ENCODE measurements at regions not wholly inside any gene's neighbourhood (a gene's known extent, or its start where the extent isn't known, plus 50 kb on each side); places are given as distances from the start of the nearest gene placed in this dataset.

GRCh38 chr11:80816966-80817365, 1376.1 kb upstream of the TENM4 start:
- no peak for DNase-seq

DNA sequence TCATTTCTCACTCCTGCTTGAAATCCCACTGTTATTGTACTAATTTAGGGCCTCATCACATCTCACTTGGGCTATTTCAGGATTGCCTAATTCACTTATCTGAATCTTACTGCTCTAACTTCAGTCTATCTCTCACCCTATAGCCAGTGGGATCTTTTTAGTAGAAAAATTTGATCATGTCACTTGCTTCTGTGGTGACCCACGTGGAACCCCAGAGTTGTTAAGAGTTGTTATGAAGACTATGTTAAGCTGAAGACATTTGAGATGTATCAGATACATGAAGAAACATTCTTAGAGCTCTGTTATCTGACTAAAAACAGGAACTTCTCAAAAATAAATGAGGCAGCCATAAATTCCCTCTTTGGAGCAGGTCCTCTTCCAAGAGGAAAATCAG, 1375.6 kb upstream of the TENM4 start:
- no peak for DNase-seq

- no peak for DNase-seq
These were observed 1375.1 kb upstream of the TENM4 start for GRCh38 chr11:80815752-80816453.

DNA sequence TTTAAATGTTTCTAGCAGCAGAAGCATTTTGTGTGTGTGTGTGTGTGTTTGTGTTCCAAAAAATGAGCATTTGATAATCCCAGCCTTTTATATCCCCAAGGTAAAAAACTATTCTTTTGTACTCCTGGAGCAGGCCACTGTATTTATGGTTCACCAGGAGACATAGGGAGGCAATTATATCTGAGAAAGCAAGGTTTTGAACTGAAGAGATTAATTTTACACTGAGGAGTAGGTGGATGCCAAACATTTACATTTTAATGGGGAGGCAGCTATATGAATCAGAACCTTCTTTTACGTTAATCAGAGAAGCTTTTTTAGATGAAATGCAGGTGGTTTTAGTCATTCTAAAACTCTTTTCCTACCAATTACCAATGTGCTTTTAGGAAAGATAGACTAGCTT, 1374.0 kb upstream of the TENM4 start:
- no peak for DNase-seq

DNA sequence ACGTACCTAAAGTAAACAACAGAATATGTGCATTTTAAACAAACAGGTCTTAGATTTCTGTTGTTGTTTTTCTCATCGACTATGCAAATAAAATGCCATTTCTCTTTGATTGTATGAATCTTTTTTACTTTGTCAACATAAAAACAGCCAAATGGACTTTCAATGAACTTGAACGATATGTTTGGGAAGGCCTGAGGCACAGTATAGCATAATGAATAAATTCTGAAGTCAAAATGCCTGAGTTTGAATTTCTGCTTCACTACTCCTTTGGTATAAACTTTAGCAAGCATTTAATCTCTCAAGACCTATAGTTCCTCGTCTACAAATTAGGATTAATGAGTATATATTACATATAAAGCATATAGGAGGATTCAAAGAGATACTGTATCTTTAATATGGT, 1369.9 kb upstream of the TENM4 start:
- no peak for DNase-seq

GRCh38 chr11:80798174-80798573, 1357.3 kb upstream of the TENM4 start:
- no peak for DNase-seq

DNA sequence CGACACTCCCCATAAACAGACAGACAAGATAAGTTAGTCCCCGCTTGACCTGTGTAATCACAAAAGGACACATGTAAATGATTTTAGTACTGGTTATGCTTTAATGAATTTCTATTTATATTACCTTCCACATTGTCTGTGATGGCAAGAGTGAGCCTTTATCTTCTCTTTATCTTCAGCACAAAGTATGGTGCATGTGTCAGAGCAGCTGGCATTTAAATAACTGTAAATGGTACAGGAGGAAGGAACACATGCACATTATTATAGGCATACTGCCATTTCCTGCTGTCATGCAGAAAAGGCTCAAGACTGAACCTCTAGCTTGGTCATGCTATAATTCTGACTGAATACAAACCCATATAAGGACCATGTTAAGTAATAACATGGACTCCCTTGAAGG, 1342.7 kb upstream of the TENM4 start:
- DNase-seq: no peak

- no peak for DNase-seq
These were observed 1341.5 kb upstream of the TENM4 start for GRCh38 chr11:80782135-80782885.

DNA sequence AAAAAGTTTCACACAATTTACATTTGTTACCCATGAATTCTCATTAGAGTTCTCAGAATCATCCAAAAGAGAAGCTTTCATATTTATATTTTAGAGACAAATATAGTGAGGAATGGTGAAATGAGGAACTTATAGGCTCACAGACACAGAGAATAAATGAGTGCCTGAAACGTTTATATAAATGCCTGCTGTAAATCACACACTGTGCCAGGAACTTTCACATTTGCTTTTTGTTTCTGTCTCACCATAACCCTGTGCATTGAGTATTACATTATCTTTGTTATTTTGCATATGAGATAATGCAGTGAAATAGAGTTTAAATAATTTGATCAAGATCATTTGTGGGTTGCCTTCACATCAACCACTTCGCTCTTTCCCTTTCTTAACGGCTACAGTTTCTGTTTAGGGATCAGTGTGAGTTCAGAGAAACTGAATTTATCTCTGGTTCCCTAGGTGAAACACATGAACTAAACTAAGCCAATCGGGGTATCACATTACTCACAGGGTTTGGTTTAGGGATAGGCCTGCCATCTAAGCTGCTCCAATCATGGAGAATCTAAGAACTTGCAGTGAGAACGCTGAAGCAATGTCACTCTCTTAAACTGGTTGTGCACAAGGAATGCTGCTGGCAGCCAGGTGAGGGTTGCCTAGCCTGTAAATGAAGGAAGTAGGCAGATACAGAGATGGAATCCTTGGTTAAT, 1339.2 kb upstream of the TENM4 start:
- no peak for DNase-seq

GRCh38 chr11:80778941-80779340, 1338.1 kb upstream of the TENM4 start:
- no peak for DNase-seq

GRCh38 chr11:80778432-80778831, 1337.6 kb upstream of the TENM4 start:
- DNase-seq: no peak

DNA sequence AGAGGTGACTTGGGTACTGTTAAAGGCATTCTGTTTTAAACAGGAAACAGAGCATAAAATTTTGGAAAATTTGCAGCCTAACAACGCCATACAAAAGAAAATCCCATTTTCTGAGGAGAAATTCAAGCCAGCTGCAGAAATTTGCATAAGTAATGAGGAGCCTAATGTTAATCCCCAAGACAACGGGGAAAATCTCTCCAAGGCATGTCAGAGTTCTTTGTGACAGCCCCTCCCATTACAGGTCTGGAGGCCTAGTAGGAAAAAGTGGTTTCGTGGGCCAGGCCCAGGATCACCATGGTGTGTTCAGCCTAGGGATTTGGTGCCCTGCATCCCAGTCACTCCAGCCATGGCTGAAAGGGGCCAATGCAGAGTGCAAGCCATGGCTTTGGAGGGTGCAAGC, 1333.1 kb upstream of the TENM4 start:
- DNase-seq: no peak

DNA sequence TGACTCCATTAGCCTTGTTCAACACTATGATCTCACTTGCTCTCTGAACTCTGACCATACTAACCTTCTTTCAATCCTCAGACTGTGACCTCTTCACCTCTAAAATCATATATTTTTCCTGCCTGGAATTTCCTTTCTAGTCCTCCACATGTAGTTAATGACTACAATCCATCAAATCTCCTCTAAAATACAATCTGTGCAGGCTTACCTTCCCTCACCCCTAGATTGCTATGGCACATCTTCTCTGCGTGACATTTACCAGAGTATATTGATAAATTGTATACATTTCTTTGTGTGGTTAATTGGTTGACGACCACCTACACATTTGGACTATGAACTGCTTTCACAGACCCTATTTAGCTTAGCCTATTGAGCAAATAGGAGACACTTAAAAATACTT, 1330.2 kb upstream of the TENM4 start:
- DNase-seq: no peak

DNA sequence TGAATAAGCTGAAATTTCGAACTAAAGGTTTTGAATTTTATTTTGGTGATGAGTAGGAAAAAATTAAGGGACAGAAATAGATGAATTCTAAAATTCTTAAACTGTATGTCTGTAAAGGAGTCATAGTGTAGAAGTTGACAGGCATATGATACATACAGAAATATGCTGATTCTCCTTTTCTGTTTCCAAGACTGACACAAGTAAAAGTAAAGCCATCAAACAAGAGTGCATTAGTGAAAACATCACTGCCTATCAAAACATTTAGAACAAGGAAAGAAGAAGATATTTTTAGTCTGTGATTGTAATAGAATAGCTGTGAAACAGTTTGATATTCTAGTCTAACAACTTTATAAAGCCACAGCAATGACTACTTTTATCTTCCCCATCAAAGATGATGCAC, 1318.0 kb upstream of the TENM4 start:
- no peak for DNase-seq

DNA sequence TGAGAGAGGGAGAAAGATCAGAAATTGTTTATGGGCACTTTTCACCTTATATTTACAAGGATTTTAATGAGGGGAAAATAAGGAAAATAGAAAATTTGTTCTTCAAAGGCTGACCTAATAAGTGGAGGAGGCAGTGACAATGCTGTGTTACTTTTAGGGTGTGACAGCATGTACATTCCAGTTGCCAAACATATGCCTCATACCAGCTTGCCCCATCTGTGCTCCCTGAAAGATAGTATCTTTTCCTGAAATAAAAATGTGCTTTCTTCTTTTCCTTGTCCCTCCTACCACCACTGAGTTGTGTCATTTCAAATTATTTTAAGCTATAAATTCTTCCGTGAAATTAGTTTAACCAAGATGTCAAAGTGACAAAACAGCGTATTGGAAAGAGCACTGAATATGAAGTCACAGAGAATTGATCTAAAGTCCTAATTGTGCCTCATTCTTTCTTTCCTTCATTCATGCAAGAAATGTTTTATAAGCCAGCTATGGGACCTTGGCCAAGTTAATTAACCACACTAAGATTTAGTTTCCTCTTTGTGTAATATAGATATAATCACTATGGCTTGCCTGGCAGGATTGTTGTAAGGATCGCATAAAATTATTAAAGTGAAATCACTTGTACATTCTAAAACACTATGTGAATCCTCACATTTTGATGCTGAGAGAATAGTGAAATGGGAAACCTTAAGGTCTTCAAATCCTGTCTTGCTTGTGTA, 1307.5 kb upstream of the TENM4 start:
- DNase-seq: no peak

DNA sequence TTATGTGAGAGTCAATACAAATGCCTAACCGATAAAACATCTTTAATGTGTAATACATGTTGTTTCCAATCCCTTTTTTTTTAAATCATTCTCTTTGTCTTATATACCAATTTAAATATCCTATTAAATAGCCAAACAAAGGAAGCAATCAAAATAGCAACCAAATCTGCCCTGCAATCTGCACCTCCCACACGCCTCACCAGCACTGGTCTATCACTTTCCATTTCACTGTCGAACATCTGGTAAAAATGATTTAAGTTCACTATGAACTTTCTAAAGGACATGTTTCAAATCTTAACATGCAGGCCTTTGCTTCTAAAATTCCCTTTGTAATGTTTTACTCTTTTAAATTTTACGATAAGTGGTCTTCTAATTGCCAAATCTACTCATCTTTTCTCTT, 1305.5 kb upstream of the TENM4 start:
- DNase-seq: no peak

- DNase-seq: no peak
These were observed 1304.6 kb upstream of the TENM4 start for GRCh38 chr11:80745416-80745815.

- no peak for DNase-seq
These were observed 1293.0 kb upstream of the TENM4 start for GRCh38 chr11:80733790-80734189.

DNA sequence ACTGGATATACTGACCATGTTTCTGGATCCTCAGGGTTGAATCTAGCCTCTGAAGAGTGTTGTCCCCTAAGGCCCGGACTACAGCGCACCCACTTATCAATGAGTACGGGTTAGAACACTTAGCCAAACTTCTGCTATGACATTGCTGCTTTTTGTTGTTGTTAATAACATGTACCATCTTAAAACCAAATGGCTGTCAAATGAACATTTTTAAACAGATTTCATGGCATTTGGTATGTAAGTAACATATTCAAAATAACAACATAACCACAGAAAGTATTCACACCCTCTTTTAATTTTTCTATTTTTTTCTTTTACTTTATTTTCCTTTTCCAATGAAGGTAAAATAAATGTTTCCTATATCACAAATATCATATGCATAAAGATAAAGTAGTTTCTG, 1292.5 kb upstream of the TENM4 start:
- no peak for DNase-seq

GRCh38 chr11:80727315-80727714, 1286.5 kb upstream of the TENM4 start:
- no peak for DNase-seq

DNA sequence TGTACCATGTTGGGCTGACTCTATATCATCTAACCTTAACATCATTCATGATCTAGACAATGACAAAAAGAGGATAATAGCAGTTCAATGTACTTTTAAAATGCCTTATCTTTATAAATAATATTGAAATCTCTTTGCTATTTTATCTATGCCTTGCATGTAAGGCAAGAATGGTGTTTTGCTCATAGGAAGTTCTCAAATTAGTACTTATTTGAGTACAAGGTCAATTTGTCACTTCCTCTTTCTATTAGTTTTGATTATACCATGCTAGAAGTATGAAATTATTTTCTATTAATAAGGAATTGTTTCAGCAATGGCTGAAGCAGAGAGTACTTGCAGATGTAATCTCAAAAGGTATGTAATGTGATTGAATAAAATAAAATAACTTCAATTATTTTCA, 1285.4 kb upstream of the TENM4 start:
- no peak for DNase-seq

DNA sequence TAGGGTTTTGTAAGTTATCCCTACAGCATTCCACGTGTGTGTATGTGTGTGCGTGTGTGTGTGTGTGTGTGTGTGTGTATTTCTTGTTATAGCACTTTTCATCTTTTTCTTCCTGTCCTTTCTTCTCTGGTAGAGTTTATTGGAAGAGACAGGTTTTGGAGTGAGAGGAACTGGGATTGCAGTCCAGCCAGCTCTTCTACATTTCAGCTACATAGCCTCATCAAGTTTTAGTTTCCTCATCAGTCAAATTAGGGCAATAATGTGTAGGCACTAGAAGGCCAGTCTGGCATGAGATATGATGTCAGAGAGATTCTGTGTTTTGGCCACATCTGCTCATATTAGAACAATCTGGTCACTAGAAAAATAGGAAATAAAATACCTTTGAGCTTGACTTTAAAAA, 1283.5 kb upstream of the TENM4 start:
- DNase-seq: no peak

- no peak for DNase-seq
These were observed 1281.8 kb upstream of the TENM4 start for GRCh38 chr11:80722629-80723028.

DNA sequence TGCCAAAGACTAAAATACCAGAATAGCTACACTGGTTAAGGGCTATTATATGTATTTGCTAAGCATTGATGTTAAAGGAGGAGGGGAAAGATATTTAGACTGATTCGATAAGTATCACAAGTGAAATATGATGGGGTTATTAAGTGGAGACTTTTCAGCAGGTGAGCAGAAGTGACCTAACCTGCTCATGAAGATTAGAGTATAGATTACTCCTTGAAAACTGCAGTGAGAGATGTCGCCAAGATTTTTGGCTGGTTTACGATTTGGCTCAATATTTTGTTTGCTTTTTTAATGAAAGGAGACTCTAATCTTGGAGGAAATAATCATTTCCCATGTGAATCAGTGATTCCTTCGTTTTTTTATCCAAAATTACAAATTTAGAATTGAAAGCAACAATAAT, 1279.5 kb upstream of the TENM4 start:
- no peak for DNase-seq
